ENCODE measurements at regions not wholly inside any gene's neighbourhood (a gene's known extent, or its start where the extent isn't known, plus 50 kb on each side); places are given as distances from the start of the nearest gene placed in this dataset.

GRCh38 chr4:18248611-18249010, 227.1 kb upstream of the LCORL start:
- no peak overlapping the region for H3K27ac ChIP-seq
- ATAC-seq = no peak
- H3K4me1 ChIP-seq = no peaks in the 10 kb centered on the region
- no peak for DNase-seq
- H3K27me3 ChIP-seq = no peaks in the 10 kb centered on the region
- 70 to 73% methylated on average over 2 of the region's 2 CpGs for WGBS, 2 donors
- TF ChIP-seq POLR2A (IDR thresholded peaks at IDR 0.05) (no peak), CTCF (IDR thresholded peaks at IDR 0.05) (no peak)
- no peaks in the 10 kb centered on the region for H3K36me3 ChIP-seq (replicated peaks in 1 of 2; ENCODE audit: insufficient read depth in 1 of 2, low read depth in 2 of 2)
- H3K9me3 ChIP-seq = no peaks in the 10 kb centered on the region
- no peak overlapping the region for H3K4me3 ChIP-seq
- intact Hi-C loops (cut with DNase I) = no loop called here

DNA sequence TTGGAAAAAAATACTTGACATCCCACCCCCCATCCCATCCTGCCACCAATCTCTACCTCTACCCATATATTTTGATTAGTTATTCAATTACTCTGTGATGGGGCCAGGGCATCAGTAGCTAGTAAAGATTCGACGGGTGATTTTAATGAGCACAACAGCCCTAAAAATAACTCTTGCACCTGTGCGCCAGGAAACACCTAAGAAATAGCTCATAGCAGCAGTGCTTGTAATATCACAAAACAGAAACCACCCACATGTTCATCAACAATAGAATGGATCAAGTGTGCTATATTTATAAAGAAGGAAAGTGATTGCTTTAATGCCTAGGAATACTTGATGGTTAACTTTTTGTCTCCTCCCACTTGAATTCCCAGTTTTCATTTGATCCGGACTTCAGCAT, 225.6 kb upstream of the LCORL start:
- no peaks in the 10 kb centered on the region for H3K36me3 ChIP-seq (replicated peaks in 1 of 2; ENCODE audit: insufficient read depth in 1 of 2, low read depth in 2 of 2)
- no peak for DNase-seq
- no peaks in the 10 kb centered on the region for H3K27me3 ChIP-seq
- intact Hi-C loops (cut with DNase I) = no loop called here
- H3K4me1 ChIP-seq = no peaks in the 10 kb centered on the region
- no peak overlapping the region for H3K27ac ChIP-seq
- no peak for ATAC-seq
- no peak overlapping the region for H3K4me3 ChIP-seq
- 59 to 60% methylated on average over 4 of the region's 4 CpGs for WGBS, 2 donors
- no peak for TF ChIP-seq POLR2A (IDR thresholded peaks at IDR 0.05)
- TF ChIP-seq CTCF (IDR thresholded peaks at IDR 0.05) = no peak
- H3K9me3 ChIP-seq = no peaks in the 10 kb centered on the region

DNA sequence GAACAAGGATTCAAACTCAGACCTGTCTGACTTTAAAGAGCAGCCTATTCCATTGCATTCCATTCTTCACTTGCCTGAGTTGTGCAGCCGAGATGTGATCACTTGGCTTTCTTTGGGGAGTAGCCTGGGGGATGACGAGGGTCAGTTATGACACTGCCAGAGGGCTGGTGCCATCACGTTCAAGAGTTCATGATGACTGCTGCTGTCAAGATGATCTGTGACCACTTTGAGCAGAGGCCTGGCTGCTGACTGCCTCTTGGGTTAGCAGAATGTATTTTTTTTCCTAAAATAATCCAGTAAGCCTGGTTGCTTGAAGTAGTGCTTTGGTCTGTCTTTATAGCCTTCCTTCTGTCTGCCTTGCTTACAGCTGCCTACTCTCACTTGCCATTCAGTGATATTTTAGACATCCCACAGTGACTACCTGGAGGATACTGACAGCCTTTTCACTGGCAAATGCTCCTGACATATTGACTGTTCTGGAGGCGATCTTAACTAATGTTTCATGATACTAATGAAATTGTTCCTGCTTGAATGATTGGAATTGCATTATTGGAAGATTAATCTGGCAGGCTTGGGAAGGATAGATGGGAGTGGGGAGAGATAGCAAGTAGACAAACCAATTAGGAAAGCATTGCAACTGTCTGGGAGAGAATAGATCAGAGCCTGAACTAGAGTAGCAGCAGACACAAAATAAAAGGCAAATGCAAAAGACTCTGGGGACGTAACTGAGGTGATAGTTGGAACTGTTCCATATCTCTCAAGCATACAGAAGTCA, 221.6 kb upstream of the LCORL start:
- WGBS, 2 donors = 46 to 62% methylated on average over 5 of the region's 5 CpGs
- no peak for TF ChIP-seq CTCF (IDR thresholded peaks at IDR 0.05)
- TF ChIP-seq POLR2A (IDR thresholded peaks at IDR 0.05) = no peak
- Histone ChIP-seq H3K4me1 (no peaks in the 10 kb centered on the region), H3K27ac (no peak overlapping the region), H3K27me3 (no peaks in the 10 kb centered on the region), H3K9me3 (no peaks in the 10 kb centered on the region), H3K36me3 (replicated peaks in 1 of 2; ENCODE audit: insufficient read depth in 1 of 2, low read depth in 2 of 2) (no peaks in the 10 kb centered on the region), H3K4me3 (no peak overlapping the region)
- DNase-seq (no peak), ATAC-seq (no peak)
- intact Hi-C loops (cut with DNase I) = no loop called here

- no peaks in the 10 kb centered on the region for H3K36me3 ChIP-seq (replicated peaks in 1 of 2; ENCODE audit: insufficient read depth in 1 of 2, low read depth in 2 of 2)
- 12 to 26% methylated on average over 1 of the region's 1 CpG for WGBS, 2 donors
- intact Hi-C loops (cut with DNase I) = no loop called here
Observed at GRCh38 chr4:18241727-18242126, 220.2 kb upstream of the LCORL start.

DNA sequence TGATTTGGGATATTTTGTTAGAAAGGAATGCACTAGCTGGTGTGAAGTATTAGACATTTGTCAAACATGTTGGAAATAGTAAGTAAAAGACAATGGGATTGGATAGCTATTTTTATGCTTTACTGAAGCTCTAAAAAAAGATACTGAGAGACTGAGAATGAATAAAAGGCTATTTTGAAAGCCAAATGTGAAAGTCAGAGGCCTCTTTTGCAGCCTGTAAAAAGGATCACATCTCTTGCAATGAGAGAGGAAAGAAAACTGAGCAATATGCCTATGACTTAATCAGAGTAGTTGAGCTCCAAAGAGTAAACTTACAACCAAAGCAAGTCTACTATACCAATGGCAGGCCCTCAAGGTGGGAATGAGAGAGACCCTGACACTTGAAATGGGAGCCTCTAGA, 212.6 kb upstream of the LCORL start:
- no peak for DNase-seq
- ATAC-seq = no peak
- Histone ChIP-seq H3K27ac (no peak overlapping the region), H3K27me3 (no peaks in the 10 kb centered on the region), H3K9me3 (no peaks in the 10 kb centered on the region), H3K36me3 (replicated peaks in 1 of 2; ENCODE audit: insufficient read depth in 1 of 2, low read depth in 2 of 2) (no peaks in the 10 kb centered on the region), H3K4me3 (no peak overlapping the region), H3K4me1 (no peaks in the 10 kb centered on the region)
- intact Hi-C loops (cut with DNase I) = no loop called here
- no peak for TF ChIP-seq CTCF (IDR thresholded peaks at IDR 0.05)
- no peak for TF ChIP-seq POLR2A (IDR thresholded peaks at IDR 0.05)

More at GRCh38 chr4:18241727-18242126, 220.2 kb upstream of the LCORL start:
- no peak for TF ChIP-seq POLR2A (IDR thresholded peaks at IDR 0.05)
- no peak overlapping the region for H3K4me3 ChIP-seq
- H3K27ac ChIP-seq = no peak overlapping the region
- no peaks in the 10 kb centered on the region for H3K27me3 ChIP-seq
- DNase-seq (no peak), ATAC-seq (no peak)
- no peaks in the 10 kb centered on the region for H3K4me1 ChIP-seq
- H3K9me3 ChIP-seq = no peaks in the 10 kb centered on the region
